ENCODE measurements at regions not wholly inside any gene's neighbourhood (a gene's known extent, or its start where the extent isn't known, plus 50 kb on each side); places are given as distances from the start of the nearest gene placed in this dataset.
"Not testable (repeated sequence)": the region's sequence is repeated elsewhere in the genome, so short reads cannot be mapped to it uniquely, and the experiment has no call there.

DNA sequence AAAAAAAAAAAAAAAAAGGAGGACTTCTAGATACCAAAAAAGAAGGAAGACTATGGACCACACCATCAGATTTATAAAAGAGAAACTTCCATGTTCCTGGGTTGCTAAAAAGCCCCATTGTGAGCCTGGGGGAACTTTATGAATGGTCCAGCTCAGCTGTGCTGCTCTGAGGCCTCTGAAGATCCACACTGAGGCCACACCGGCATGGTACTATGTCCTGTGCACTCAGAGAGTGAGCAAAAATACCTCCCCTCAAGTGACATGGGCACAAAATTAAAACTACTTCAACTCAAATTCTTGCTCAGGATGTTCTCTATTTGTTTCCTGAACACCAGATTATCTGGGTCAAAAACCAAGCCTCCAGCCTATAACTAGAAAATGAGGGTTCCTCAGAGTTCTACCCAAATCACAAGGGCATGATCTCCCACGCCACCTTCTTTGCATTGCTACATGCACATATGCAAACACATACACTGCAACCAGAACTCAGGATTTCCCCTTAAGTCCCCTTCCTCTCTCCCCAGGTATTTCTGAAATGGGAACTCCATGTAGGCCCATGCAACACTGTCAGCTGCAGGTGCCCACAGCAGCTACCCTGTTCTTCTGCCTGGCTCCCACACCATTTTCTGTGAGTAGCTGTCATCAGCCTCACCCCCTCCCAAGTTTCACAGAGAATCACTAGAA lies 94.4 kb downstream of the SH3GLB1 start:
- H3K4me1 Mint-ChIP-seq: peaks cover 14% of the 10 kb centered on the region
- no peak overlapping the region for H3K4me2 ChIP-seq (replicated peaks; ENCODE audit: extremely low read depth, low read length, poor library complexity, severe bottlenecking)
- H3K36me3 Mint-ChIP-seq: no peaks in the 10 kb centered on the region
- WGBS (ENCODE audit: insufficient coverage): 86% methylated on average over 1 of the region's 2 CpGs
- H3K36me3 ChIP-seq (replicated peaks in 1 of 2; ENCODE audit: control insufficient read depth in 1 of 2, insufficient read depth in 2 of 2, low read length in 2 of 2): no peaks in the 10 kb centered on the region
- no peak overlapping the region for H3K27ac ChIP-seq (ENCODE audit: low read depth in 1 of 2, low read length in 2 of 2)
- H3K27me3 ChIP-seq (ENCODE audit: control insufficient read depth in 2 of 2, insufficient read depth in 2 of 2, low read length in 2 of 2): no peaks in the 10 kb centered on the region
- no peaks in the 10 kb centered on the region for H3K79me2 ChIP-seq (ENCODE audit: insufficient read depth, low read length)
- H3K4me1 ChIP-seq (ENCODE audit: control insufficient read depth in 1 of 2, insufficient read depth in 2 of 2, low read length in 2 of 2): no peaks in the 10 kb centered on the region
- no peak for DNase-seq
- no peak overlapping the region for H2AFZ ChIP-seq (ENCODE audit: insufficient read depth, low read depth, low read length, poor library complexity, severe bottlenecking)
- peaks cover 0 to 11% of the 10 kb centered on the region in 2 donors for H3K9me3 ChIP-seq (replicated peaks in 1 of 2; ENCODE audit: control insufficient read depth in 1 of 2, insufficient read depth in 1 of 2, low read length in 2 of 2)
- peaks cover 0 to 11% (median 7%) of the 10 kb centered on the region in 7 donors for H3K9me3 Mint-ChIP-seq
- no peak overlapping the region for H3K9ac ChIP-seq (ENCODE audit: insufficient read depth, low read length, poor library complexity, severe bottlenecking)
- intact Hi-C loops (cut with micrococcal nuclease): no loop called here
- no peaks in the 10 kb centered on the region for H4K20me1 ChIP-seq (ENCODE audit: insufficient read depth, low read length)
- H3K27ac Mint-ChIP-seq: peak overlapping the region in 2 of 7 donors; percentile 57 to 67
- no peak overlapping the region for H3K4me3 Mint-ChIP-seq
- no peak overlapping the region for H3K4me3 ChIP-seq (replicated peaks in 1 of 3; ENCODE audit: low read depth in 2 of 3, low read length in 3 of 3)
- TF ChIP-seq CTCF (IDR thresholded peaks at IDR 0.05): no peak
- H3K27me3 Mint-ChIP-seq (ENCODE audit: low read depth in 3 of 3): peaks cover 0 to 3% (median 2%) of the 10 kb centered on the region in 3 donors

- DNase-seq; H3K9ac ChIP-seq (ENCODE audit: insufficient read depth, low read length, poor library complexity, severe bottlenecking); H3K4me1 ChIP-seq (ENCODE audit: control insufficient read depth in 1 of 2, insufficient read depth in 2 of 2, low read length in 2 of 2); H3K36me3 Mint-ChIP-seq; H3K4me2 ChIP-seq (replicated peaks; ENCODE audit: extremely low read depth, low read length, poor library complexity, severe bottlenecking); H4K20me1 ChIP-seq (ENCODE audit: insufficient read depth, low read length); H3K4me3 ChIP-seq (replicated peaks in 1 of 3; ENCODE audit: low read depth in 2 of 3, low read length in 3 of 3); H3K27me3 ChIP-seq (ENCODE audit: control insufficient read depth in 2 of 2, insufficient read depth in 2 of 2, low read length in 2 of 2); H3K27me3 Mint-ChIP-seq (ENCODE audit: low read depth in 3 of 3); intact Hi-C loops (cut with micrococcal nuclease); H3K27ac ChIP-seq (ENCODE audit: low read depth in 1 of 2, low read length in 2 of 2); H3K4me3 Mint-ChIP-seq; H2AFZ ChIP-seq (ENCODE audit: insufficient read depth, low read depth, low read length, poor library complexity, severe bottlenecking); H3K36me3 ChIP-seq (replicated peaks in 1 of 2; ENCODE audit: control insufficient read depth in 1 of 2, insufficient read depth in 2 of 2, low read length in 2 of 2); H3K79me2 ChIP-seq (ENCODE audit: insufficient read depth, low read length); H3K4me1 Mint-ChIP-seq: not testable (repeated sequence)
- WGBS (ENCODE audit: insufficient coverage): 100% methylated on average over 1 of the region's 1 CpG
- peaks cover 0 to 11% of the 10 kb centered on the region in 2 donors for H3K9me3 ChIP-seq (replicated peaks in 1 of 2; ENCODE audit: control insufficient read depth in 1 of 2, insufficient read depth in 1 of 2, low read length in 2 of 2)
- H3K27ac Mint-ChIP-seq: peak overlapping the region in 2 of 7 donors; percentile 23 to 67
- H3K9me3 Mint-ChIP-seq: peaks cover 4 to 16% (median 11%) of the 10 kb centered on the region in 7 donors
These were observed 99.3 kb downstream of the SH3GLB1 start for GRCh38 chr1:86803641-86804040.

GRCh38 chr1:86805898-86806519 lies 101.6 kb downstream of the SH3GLB1 start:
- H3K79me2 ChIP-seq (ENCODE audit: insufficient read depth, low read length); H3K27ac ChIP-seq (ENCODE audit: low read depth in 1 of 2, low read length in 2 of 2); H3K4me3 Mint-ChIP-seq; H2AFZ ChIP-seq (ENCODE audit: insufficient read depth, low read depth, low read length, poor library complexity, severe bottlenecking); H3K36me3 Mint-ChIP-seq; H3K4me2 ChIP-seq (replicated peaks; ENCODE audit: extremely low read depth, low read length, poor library complexity, severe bottlenecking); H3K4me1 ChIP-seq (ENCODE audit: control insufficient read depth in 1 of 2, insufficient read depth in 2 of 2, low read length in 2 of 2); DNase-seq; H3K4me3 ChIP-seq (replicated peaks in 1 of 3; ENCODE audit: low read depth in 2 of 3, low read length in 3 of 3); intact Hi-C loops (cut with micrococcal nuclease); H4K20me1 ChIP-seq (ENCODE audit: insufficient read depth, low read length); H3K27me3 Mint-ChIP-seq (ENCODE audit: low read depth in 3 of 3); H3K27me3 ChIP-seq (ENCODE audit: control insufficient read depth in 2 of 2, insufficient read depth in 2 of 2, low read length in 2 of 2); H3K4me1 Mint-ChIP-seq; H3K36me3 ChIP-seq (replicated peaks in 1 of 2; ENCODE audit: control insufficient read depth in 1 of 2, insufficient read depth in 2 of 2, low read length in 2 of 2); H3K9ac ChIP-seq (ENCODE audit: insufficient read depth, low read length, poor library complexity, severe bottlenecking): not testable (repeated sequence)
- H3K9me3 Mint-ChIP-seq: peaks cover 4 to 16% (median 11%) of the 10 kb centered on the region in 7 donors
- whole genome bisulfite sequencing (ENCODE audit: insufficient coverage): 91% methylated on average over 3 of the region's 9 CpGs
- H3K9me3 ChIP-seq (replicated peaks in 1 of 2; ENCODE audit: control insufficient read depth in 1 of 2, insufficient read depth in 1 of 2, low read length in 2 of 2): peaks cover 0 to 11% of the 10 kb centered on the region in 2 donors
- H3K27ac Mint-ChIP-seq: peak overlapping the region in 1 of 7 donors; percentile 26

All from CD14-positive monocyte (primary cell).